MCF 10A (cell line): ENCODE measurements at regions not wholly inside any gene's neighbourhood (a gene's known extent, or its start where the extent isn't known, plus 50 kb on each side); places are given as distances from the start of the nearest gene placed in this dataset.

Source experiments
- BruUV-seq: library from RNA; stranded (reverse); fragments of 400-500 nt; replicated peaks from 2 replicates; lab custom pipeline; 2021; lab: Mats Ljungman, UMichigan
- CTCF ChIA-PET: fragments of 300-600 bp; sonication (Branson Sonifier 250); formaldehyde crosslinking; extraction: SDS; loops from one replicate; lab custom pipeline; 2021; ENCODE audit warnings: antibody characterized with exemption, inconsistent platforms; lab: Yijun Ruan, JAX
- POLR2A ChIA-PET: fragments of 300-600, 350-650 bp; sonication (Branson Sonifier 250); formaldehyde crosslinking; extraction: SDS; loops from one replicate; lab custom pipeline; 2020; ENCODE audit warnings: antibody characterized with exemption, inconsistent platforms; lab: Yijun Ruan, JAX
- DNase-seq: peaks from one replicate; pipeline ENCODE4 v3.0.0-alpha.2; 2018; ENCODE audit not compliant: unreplicated experiment
- H3K27ac Mint-ChIP-seq: one replicate; pipeline ENCODE4 v1.8.0; 2022; ENCODE audit warnings: mild to moderate bottlenecking, low read depth, mixed read lengths; ENCODE audit not compliant: unreplicated experiment
- H3K27me3 Mint-ChIP-seq: one replicate; pipeline ENCODE4 v1.8.0; 2022; ENCODE audit warnings: mixed read lengths; ENCODE audit not compliant: insufficient read depth, unreplicated experiment
- H3K36me3 Mint-ChIP-seq: one replicate; pipeline ENCODE4 v1.8.0; 2022; ENCODE audit warnings: mild to moderate bottlenecking, moderate library complexity, mixed read lengths; ENCODE audit not compliant: insufficient read depth, unreplicated experiment
- H3K4me1 Mint-ChIP-seq: one replicate; pipeline ENCODE4 v1.8.0; 2022; ENCODE audit warnings: mixed read lengths; ENCODE audit not compliant: insufficient read depth, unreplicated experiment
- H3K4me3 Mint-ChIP-seq: one replicate; pipeline ENCODE4 v1.8.0; 2022; ENCODE audit warnings: mild to moderate bottlenecking, moderate library complexity, mixed read lengths; ENCODE audit not compliant: unreplicated experiment
- H3K9me3 Mint-ChIP-seq: one replicate; pipeline ENCODE4 v1.8.0; 2022; ENCODE audit warnings: mixed read lengths; ENCODE audit not compliant: unreplicated experiment
- CTCF ChIP-seq: fragments of 200-600 bp; IDR thresholded peaks from one replicate; pipeline ENCODE4 v1.8.0; 2022; ENCODE audit warnings: antibody characterized with exemption, mild to moderate bottlenecking; ENCODE audit not compliant: unreplicated experiment
- intact Hi-C: fragments of 100-400 bp; cut with micrococcal nuclease; formaldehyde crosslinking; loops from 2 replicates; pipeline ENCODE4 v1.14.1; 2022

- Mint-ChIP-seq H3K27me3 (no peaks in the 10 kb centered on the region), H3K4me3 (no peak overlapping the region), H3K36me3 (no peaks in the 10 kb centered on the region), H3K4me1 (no peaks in the 10 kb centered on the region), H3K27ac (no peak overlapping the region), H3K9me3 (no peaks in the 10 kb centered on the region)
- ChIA-PET POLR2A (no interaction called here), CTCF (interaction anchor here (0.5 to 1.3 kb wide), 3 partner anchors 11 to 318 kb away, joined by 3 read pairs; no protein-coding TSS in a partner anchor)
- no peak for TF ChIP-seq CTCF
- no peak for DNase-seq
- intact Hi-C loops, result no loop called here
- BruUV-seq, result no TSS peak
These were observed 341.2 kb downstream of the CYP26B1 start for GRCh38 chr2:71806432-71806831.

GRCh38 chr2:71804281-71804751 is 343.3 kb downstream of the CYP26B1 start:
- no peak for DNase-seq
- CTCF ChIA-PET, result interaction anchor here (0.6 to 7.6 kb wide), 4 partner anchors 212 to 346 kb away, joined by 3 to 65 read pairs (median 5); no protein-coding TSS in a partner anchor
- no peaks in the 10 kb centered on the region for H3K27me3 Mint-ChIP-seq
- no peaks in the 10 kb centered on the region for H3K36me3 Mint-ChIP-seq
- no peak for TF ChIP-seq CTCF
- H3K4me1 Mint-ChIP-seq, result no peaks in the 10 kb centered on the region
- POLR2A ChIA-PET, result interaction anchor here (0.6 kb wide), 1 partner anchor 13 kb away, joined by 3 read pairs; no protein-coding TSS in a partner anchor
- H3K27ac Mint-ChIP-seq, result no peak overlapping the region
- no TSS peak for BruUV-seq
- intact Hi-C loops, result loop anchor here (5.0 kb wide), 1 partner anchor 773 kb away; no protein-coding TSS in a partner anchor
- no peaks in the 10 kb centered on the region for H3K9me3 Mint-ChIP-seq
- no peak overlapping the region for H3K4me3 Mint-ChIP-seq

GRCh38 chr2:71803398-71803797 is 344.3 kb downstream of the CYP26B1 start:
- Mint-ChIP-seq H3K4me1 (no peaks in the 10 kb centered on the region), H3K27ac (no peak overlapping the region), H3K4me3 (no peak overlapping the region), H3K27me3 (no peaks in the 10 kb centered on the region), H3K36me3 (no peaks in the 10 kb centered on the region), H3K9me3 (no peaks in the 10 kb centered on the region)
- no peak for DNase-seq
- TF ChIP-seq CTCF, result no peak
- CTCF ChIA-PET, result interaction anchor here (0.6 to 7.6 kb wide), 7 partner anchors 9 to 928 kb away, joined by 3 to 65 read pairs (median 10); no protein-coding TSS in a partner anchor
- POLR2A ChIA-PET, result interaction anchor here (0.6 kb wide), 1 partner anchor 12 kb away, joined by 3 read pairs; no protein-coding TSS in a partner anchor
- BruUV-seq, result no TSS peak
- intact Hi-C loops, result loop anchor here (5.0 kb wide), 1 partner anchor 774 kb away; no protein-coding TSS in a partner anchor

DNA sequence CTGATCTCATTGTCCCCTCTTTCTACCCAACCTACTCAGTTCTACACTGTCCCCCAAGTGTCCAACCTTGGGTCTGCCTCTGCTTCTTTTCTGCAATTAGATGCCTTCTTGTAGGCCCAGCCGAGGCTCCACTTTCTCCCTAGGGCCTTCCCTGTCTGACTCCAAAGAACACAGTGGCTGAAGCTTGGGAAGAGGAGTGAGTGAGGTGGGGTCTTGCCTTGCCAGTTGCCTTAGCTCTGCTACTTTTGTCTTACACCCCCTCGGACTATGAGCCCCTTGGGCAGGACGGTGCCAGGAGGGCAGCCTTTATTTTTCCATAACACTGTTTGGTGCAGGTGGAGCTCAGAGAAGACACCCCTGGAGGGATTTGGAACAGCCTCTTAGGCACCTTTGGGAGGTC is 345.1 kb downstream of the CYP26B1 start:
- Mint-ChIP-seq H3K27me3 (no peaks in the 10 kb centered on the region), H3K4me3 (no peak overlapping the region), H3K36me3 (no peaks in the 10 kb centered on the region), H3K9me3 (no peaks in the 10 kb centered on the region), H3K27ac (no peak overlapping the region), H3K4me1 (no peaks in the 10 kb centered on the region)
- ChIA-PET POLR2A (no interaction called here), CTCF (interaction anchor here (0.5 to 7.6 kb wide), 18 partner anchors 10 to 1168 kb away, joined by 3 to 65 read pairs (median 5); no protein-coding TSS in a partner anchor)
- DNase-seq, result no peak
- no peak for TF ChIP-seq CTCF
- intact Hi-C loops, result loop anchor here (1.0 to 5.0 kb wide), 4 partner anchors 122 to 775 kb away; no protein-coding TSS in a partner anchor
- no TSS peak for BruUV-seq
